ENCODE measurements at regions not wholly inside any gene's neighbourhood (a gene's known extent, or its start where the extent isn't known, plus 50 kb on each side); places are given as distances from the start of the nearest gene placed in this dataset.

DNA sequence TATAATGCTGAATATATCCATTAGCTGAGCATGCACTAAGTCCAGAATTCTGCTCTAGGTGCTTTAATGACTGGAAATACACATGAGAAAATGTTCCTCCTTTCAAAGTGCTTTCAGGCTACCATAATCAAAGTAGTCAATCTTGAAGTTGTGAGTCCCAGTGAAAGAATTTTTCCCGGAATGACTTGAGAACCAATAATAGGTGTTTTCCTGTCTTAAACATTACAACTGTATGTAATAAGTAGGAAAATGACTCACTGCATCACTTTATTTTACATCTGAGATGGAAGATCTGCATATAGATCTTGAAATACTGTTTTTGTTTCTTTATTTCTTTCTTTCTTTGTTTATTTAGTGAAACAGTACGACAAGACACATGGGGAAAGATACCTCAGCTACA, 437.4 kb upstream of the JAG1 start:
- TF ChIP-seq, protein P1, sequence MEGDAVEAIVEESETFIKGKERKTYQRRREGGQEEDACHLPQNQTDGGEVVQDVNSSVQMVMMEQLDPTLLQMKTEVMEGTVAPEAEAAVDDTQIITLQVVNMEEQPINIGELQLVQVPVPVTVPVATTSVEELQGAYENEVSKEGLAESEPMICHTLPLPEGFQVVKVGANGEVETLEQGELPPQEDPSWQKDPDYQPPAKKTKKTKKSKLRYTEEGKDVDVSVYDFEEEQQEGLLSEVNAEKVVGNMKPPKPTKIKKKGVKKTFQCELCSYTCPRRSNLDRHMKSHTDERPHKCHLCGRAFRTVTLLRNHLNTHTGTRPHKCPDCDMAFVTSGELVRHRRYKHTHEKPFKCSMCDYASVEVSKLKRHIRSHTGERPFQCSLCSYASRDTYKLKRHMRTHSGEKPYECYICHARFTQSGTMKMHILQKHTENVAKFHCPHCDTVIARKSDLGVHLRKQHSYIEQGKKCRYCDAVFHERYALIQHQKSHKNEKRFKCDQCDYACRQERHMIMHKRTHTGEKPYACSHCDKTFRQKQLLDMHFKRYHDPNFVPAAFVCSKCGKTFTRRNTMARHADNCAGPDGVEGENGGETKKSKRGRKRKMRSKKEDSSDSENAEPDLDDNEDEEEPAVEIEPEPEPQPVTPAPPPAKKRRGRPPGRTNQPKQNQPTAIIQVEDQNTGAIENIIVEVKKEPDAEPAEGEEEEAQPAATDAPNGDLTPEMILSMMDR (IDR thresholded peaks at IDR 0.05), result no peak
- no peak overlapping the region for H3K4me3 ChIP-seq (ENCODE audit: low read depth in 1 of 2, low read length in 1 of 2)

DNA sequence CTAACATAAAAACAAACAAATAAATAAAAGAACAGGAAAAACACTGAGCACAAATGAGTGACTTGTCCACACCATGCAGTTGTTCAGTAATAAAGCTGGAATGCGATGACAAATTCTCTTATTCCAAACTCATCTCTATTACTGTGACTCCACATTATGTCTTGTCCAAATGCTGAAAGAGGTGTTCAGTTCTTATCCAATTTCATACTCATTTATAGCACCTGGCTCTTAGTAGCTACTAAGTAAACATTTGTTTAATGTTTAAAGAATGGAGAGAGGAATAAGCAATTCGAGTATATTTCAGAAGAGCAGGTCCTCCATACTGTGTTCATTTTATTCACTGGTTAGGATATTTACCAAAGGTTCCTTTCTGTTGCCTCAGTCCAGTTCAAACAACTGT, 439.0 kb upstream of the JAG1 start:
- no peak overlapping the region for H3K27ac ChIP-seq
- H3K9me3 ChIP-seq, result no peaks in the 10 kb centered on the region
- no peaks in the 10 kb centered on the region for H3K36me3 ChIP-seq
- no peak overlapping the region for H3K4me3 ChIP-seq (ENCODE audit: low read depth in 1 of 2, low read length in 1 of 2)
- TF ChIP-seq, protein P1 (IDR thresholded peaks at IDR 0.05), result no peak
- no peaks in the 10 kb centered on the region for H3K4me1 ChIP-seq (ENCODE audit: control insufficient read depth in 1 of 2, insufficient read depth in 1 of 2, low read depth in 1 of 2, low read length in 1 of 2)
- no peaks in the 10 kb centered on the region for H3K27me3 ChIP-seq

More for the DNA sequence above, 437.4 kb upstream of the JAG1 start:
- no peaks in the 10 kb centered on the region for H3K9me3 ChIP-seq
- H3K27ac ChIP-seq, result no peak overlapping the region
- H3K27me3 ChIP-seq, result no peaks in the 10 kb centered on the region
- no peaks in the 10 kb centered on the region for H3K36me3 ChIP-seq
- H3K4me1 ChIP-seq (ENCODE audit: control insufficient read depth in 1 of 2, insufficient read depth in 1 of 2, low read depth in 1 of 2, low read length in 1 of 2), result no peaks in the 10 kb centered on the region

DNA sequence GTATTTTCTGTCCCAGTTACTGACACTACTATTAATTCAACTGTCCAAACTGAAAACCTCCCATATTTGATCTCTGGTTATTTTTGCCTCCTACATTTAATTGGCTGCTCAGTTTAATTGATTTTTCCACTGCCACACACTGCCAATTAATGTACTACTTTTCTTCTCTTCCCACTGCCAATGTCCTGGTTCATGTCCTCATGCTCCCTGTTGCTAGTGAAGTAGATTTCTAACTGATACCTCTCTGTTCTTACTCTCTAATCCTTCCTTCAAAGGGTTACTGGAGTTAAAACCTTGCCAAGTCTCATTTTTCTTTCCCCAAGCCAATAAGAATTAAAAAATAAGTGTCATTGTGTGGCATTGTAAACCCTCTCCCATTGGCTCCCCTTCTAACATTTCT, 440.6 kb upstream of the JAG1 start:
- H3K36me3 ChIP-seq, result no peaks in the 10 kb centered on the region
- no peaks in the 10 kb centered on the region for H3K9me3 ChIP-seq
- no peak overlapping the region for H3K4me3 ChIP-seq (ENCODE audit: low read depth in 1 of 2, low read length in 1 of 2)
- no peaks in the 10 kb centered on the region for H3K4me1 ChIP-seq (ENCODE audit: control insufficient read depth in 1 of 2, insufficient read depth in 1 of 2, low read depth in 1 of 2, low read length in 1 of 2)
- TF ChIP-seq, protein P1 (IDR thresholded peaks at IDR 0.05), result no peak
- no peaks in the 10 kb centered on the region for H3K27me3 ChIP-seq
- no peak overlapping the region for H3K27ac ChIP-seq

DNA sequence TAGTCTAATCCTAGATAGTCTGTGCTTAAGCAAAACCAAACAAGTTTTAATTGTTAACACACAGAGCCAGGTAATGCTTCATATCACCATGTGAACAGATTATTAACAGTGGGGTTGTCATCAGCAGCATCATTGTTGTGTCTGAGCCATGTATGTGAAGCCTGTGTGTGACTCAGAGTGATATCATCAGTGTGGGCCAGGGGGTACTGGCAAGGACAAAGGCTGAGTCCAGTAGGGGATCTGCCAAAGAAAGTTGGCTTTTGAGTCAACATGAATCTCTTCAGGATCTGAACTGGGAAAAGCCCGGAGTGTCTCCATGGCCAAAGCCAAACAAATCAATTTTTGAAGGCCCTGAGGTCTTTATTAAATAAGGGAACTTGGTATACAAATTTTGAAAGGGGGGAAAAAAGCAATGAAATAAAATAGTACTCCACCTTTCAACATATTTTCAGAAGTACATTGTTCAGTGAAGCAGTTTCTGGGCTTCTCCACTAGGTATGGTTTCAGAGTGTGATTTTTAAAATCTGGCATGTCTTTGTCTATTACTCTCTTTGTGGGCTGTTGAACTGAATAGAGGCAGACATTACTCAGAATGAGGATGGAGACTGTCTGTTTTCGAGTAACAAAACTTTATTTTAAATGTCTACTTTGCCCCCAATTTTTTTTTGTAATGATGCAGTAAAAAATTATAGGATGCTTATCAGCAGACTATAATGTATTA, 444.2 kb upstream of the JAG1 start:
- TF ChIP-seq, protein P1 (IDR thresholded peaks at IDR 0.05), result no peak
- Histone ChIP-seq H3K27ac (no peak overlapping the region), H3K4me3 (ENCODE audit: low read depth in 1 of 2, low read length in 1 of 2) (no peak overlapping the region), H3K4me1 (ENCODE audit: control insufficient read depth in 1 of 2, insufficient read depth in 1 of 2, low read depth in 1 of 2, low read length in 1 of 2) (no peaks in the 10 kb centered on the region), H3K27me3 (no peaks in the 10 kb centered on the region), H3K36me3 (no peaks in the 10 kb centered on the region), H3K9me3 (no peaks in the 10 kb centered on the region)

DNA sequence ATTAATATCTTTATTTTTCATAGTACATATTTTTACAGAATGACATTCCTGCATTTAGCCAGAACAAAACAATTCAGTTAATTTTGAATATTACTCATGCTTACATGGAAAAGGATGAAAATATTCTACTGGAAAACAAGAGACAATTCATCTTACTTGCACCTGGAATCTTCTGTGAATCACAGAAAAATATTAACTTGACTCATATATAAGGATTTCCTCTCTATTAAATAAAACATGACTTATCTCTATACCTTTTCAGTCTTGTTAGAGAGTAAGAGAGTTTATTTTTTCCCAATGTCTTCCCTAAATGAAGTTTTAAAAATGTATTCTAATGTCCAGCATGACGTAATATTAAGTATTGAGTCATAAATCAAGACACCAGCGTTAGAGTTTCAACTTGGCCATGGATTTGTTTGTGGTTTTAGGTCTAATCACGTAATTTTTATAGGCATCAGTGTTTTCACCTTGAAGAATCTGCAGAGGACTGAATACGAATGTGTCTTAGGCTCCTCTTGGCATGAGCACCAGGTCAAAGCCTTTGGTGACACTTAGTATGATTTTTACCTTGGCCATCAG, 445.1 kb upstream of the JAG1 start:
- no peaks in the 10 kb centered on the region for H3K27me3 ChIP-seq
- no peaks in the 10 kb centered on the region for H3K9me3 ChIP-seq
- H3K27ac ChIP-seq, result no peak overlapping the region
- no peaks in the 10 kb centered on the region for H3K4me1 ChIP-seq (ENCODE audit: control insufficient read depth in 1 of 2, insufficient read depth in 1 of 2, low read depth in 1 of 2, low read length in 1 of 2)
- H3K36me3 ChIP-seq, result no peaks in the 10 kb centered on the region
- TF ChIP-seq, protein P1 (IDR thresholded peaks at IDR 0.05), result no peak
- H3K4me3 ChIP-seq (ENCODE audit: low read depth in 1 of 2, low read length in 1 of 2), result no peak overlapping the region
